Testis (tissue), 2 donors: ENCODE measurements at regions not wholly inside any gene's neighbourhood (a gene's known extent, or its start where the extent isn't known, plus 50 kb on each side); places are given as distances from the start of the nearest gene placed in this dataset.
A peak's percentile ranks its signal among the peaks of the same experiment; 100 is the strongest.

ENCODE experiments used
- DNase-seq: peaks from one replicate; pipeline ENCODE4 v3.0.0-alpha.2; 2019
- H3K27ac ChIP-seq, 2 donors: fragments of 200-600 bp; sonication (generic); one replicate each; pipeline ENCODE4 v1.5.1; 2019
- H3K27me3 ChIP-seq: fragments of 200-600 bp; sonication (generic); one replicate; pipeline ENCODE4 v1.5.1; 2019
- H3K36me3 ChIP-seq: fragments of 200-600 bp; sonication (generic); one replicate; pipeline ENCODE4 v1.5.1; 2017; ENCODE audit warnings: low read depth; ENCODE audit errors: missing control alignments
- H3K4me1 ChIP-seq: fragments of 200-600 bp; sonication (generic); one replicate; pipeline ENCODE4 v1.5.1; 2019
- H3K4me3 ChIP-seq, 2 donors: fragments of 200-600 bp; sonication (generic); one replicate each; pipeline ENCODE4 v1.5.1; 2017 to 2019
- H3K9me3 ChIP-seq: fragments of 200-600 bp; sonication (generic); one replicate; pipeline ENCODE4 v1.5.1; 2017
- POLR2A ChIP-seq: fragments of 450-650 bp; IDR thresholded peaks from one replicate; pipeline ENCODE4 v1.6.1; 2017; ENCODE audit warnings: antibody characterized with exemption, mild to moderate bottlenecking, moderate library complexity
- WGBS, 2 donors: methylation state at CpG; one replicate each; pipeline ENCODE4 v1.1.5; 2018; 5-methylcytosine and 5-hydroxymethylcytosine counted together
- intact Hi-C: fragments of 100-400 bp; cut with DNase I; formaldehyde crosslinking; loops from one replicate; pipeline ENCODE4 v1.15.1; 2023; ENCODE audit warnings: low total_unique reads
- TF ChIP-seq, protein P1 (sequence below), 3 experiments: fragments of 450-650 bp in 2 of 3; fragments of 200-600 bp in 1 of 3; sonication (generic) in 1 of 3; IDR thresholded peaks; one replicate each; pipeline ENCODE4 v1.5.1; 2016 to 2019; ENCODE audit warnings: antibody characterized with exemption in 3 of 3, mild to moderate bottlenecking in 2 of 3, moderate library complexity in 1 of 3

DNA sequence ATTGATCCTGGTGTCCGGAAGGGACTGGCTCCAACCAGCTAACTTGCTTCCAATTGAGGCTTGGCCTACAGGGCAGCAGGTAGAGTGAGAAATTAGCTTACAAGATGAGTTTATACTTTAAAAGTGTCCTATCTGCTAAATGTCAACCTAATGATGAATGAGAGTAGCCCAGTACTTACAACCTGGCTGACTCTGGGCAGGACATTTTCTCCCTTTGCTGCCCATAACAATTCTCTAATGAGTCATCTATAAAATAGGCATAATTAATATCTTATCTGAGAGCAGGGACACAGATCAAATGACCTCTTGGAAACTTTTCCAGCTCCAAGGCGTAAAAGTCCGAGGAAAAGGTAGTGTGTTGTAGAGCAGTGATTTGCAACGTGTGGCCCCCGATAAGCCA lies 398.4 kb upstream of the BOD1L1 start:
- no peak overlapping the region for H3K4me3 ChIP-seq
- peaks cover 6% of the 10 kb centered on the region for H3K4me1 ChIP-seq
- WGBS, 2 donors, result 81 to 91% methylated on average over 5 of the region's 5 CpGs
- intact Hi-C loops, result no loop called here
- H3K9me3 ChIP-seq, result no peaks in the 10 kb centered on the region
- no peaks in the 10 kb centered on the region for H3K27me3 ChIP-seq
- DNase-seq, result no peak
- no peak overlapping the region for H3K27ac ChIP-seq
- no peaks in the 10 kb centered on the region for H3K36me3 ChIP-seq
- TF ChIP-seq, protein P1, sequence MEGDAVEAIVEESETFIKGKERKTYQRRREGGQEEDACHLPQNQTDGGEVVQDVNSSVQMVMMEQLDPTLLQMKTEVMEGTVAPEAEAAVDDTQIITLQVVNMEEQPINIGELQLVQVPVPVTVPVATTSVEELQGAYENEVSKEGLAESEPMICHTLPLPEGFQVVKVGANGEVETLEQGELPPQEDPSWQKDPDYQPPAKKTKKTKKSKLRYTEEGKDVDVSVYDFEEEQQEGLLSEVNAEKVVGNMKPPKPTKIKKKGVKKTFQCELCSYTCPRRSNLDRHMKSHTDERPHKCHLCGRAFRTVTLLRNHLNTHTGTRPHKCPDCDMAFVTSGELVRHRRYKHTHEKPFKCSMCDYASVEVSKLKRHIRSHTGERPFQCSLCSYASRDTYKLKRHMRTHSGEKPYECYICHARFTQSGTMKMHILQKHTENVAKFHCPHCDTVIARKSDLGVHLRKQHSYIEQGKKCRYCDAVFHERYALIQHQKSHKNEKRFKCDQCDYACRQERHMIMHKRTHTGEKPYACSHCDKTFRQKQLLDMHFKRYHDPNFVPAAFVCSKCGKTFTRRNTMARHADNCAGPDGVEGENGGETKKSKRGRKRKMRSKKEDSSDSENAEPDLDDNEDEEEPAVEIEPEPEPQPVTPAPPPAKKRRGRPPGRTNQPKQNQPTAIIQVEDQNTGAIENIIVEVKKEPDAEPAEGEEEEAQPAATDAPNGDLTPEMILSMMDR (IDR thresholded peaks at IDR 0.05), result no peak
- no peak for TF ChIP-seq POLR2A

DNA sequence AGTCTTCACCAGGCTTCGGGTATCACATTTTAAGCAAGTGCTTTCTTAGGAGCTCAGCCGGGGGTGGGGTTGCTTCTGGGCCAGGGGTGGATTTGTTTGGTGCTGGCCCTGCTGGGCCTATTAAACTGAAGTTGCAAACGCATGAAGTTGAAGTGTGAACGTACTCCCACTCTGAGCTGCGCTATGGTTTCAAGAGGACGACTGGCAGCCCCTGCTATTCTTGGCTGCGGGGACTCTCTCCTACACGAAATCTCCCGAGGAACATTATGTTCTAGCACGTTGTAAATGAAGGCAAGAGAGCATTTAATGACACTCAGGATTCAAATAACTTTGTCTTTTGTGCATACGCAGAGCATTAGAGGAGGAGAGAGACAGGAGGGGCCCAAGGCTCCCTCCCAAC lies 401.3 kb upstream of the BOD1L1 start:
- 26 to 27% methylated on average over 11 of the region's 11 CpGs for WGBS, 2 donors
- peak; percentile 32 for DNase-seq

DNA sequence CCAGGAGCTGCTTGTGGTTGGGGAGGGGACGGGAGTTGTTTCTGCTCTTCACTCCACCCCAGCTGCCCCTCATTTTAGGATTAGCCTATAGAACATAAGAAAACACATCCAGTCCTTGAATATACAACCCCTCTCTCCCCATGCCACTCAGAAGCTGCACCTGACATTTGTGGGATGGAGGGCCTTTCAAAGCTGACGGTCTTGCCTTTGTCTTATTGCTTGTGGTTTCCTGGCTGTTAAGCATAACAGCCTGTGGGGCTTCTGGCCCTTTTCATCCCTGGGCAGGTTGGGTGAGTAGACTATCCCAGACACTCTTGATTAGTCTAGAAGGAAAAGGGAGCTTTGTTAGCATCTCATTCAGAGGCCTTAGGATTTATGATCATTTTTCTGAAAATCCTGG lies 407.6 kb upstream of the BOD1L1 start:
- H3K4me3 ChIP-seq, result no peak overlapping the region
- H3K36me3 ChIP-seq, result no peaks in the 10 kb centered on the region
- H3K27me3 ChIP-seq, result no peaks in the 10 kb centered on the region
- no peaks in the 10 kb centered on the region for H3K4me1 ChIP-seq
- DNase-seq, result no peak
- intact Hi-C loops, result no loop called here
- TF ChIP-seq, protein P1 (IDR thresholded peaks at IDR 0.05), result no peak
- no peak for TF ChIP-seq POLR2A
- WGBS, 2 donors, result 76 to 94% methylated on average over 2 of the region's 2 CpGs
- no peaks in the 10 kb centered on the region for H3K9me3 ChIP-seq
- no peak overlapping the region for H3K27ac ChIP-seq

More for the DNA sequence above, 401.3 kb upstream of the BOD1L1 start:
- TF ChIP-seq POLR2A, result no peak
- TF ChIP-seq, protein P1 (IDR thresholded peaks at IDR 0.05), result no peak
- H3K36me3 ChIP-seq, result no peaks in the 10 kb centered on the region
- peak overlapping the region in 1 of 2 donors; percentile 1 for H3K27ac ChIP-seq
- no peaks in the 10 kb centered on the region for H3K9me3 ChIP-seq
- no peaks in the 10 kb centered on the region for H3K27me3 ChIP-seq
- H3K4me1 ChIP-seq, result peaks cover 6% of the 10 kb centered on the region
- H3K4me3 ChIP-seq, result no peak overlapping the region
- intact Hi-C loops, result no loop called here

DNA sequence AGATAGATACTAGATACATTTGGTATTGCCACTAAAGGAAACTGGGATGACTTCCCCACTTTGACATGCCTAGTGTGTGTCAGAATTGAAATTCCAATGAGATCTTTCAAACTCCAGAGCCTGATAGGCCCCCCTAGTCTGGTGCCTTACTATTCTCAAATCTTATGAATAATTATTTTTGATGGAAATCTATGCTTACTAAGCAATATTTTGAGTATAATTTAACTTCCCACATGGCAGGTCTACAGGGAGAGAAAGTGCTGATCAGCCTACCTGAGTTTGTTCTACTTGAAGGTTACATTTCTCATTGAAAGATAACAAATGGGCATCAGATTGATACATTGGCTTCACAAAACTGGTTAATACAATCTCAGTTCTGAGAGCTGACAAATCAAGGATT lies 415.7 kb upstream of the BOD1L1 start:
- H3K36me3 ChIP-seq, result no peaks in the 10 kb centered on the region
- peak overlapping the region in 1 of 2 donors; percentile 30 for H3K27ac ChIP-seq
- H3K27me3 ChIP-seq, result no peaks in the 10 kb centered on the region
- intact Hi-C loops, result no loop called here
- no peak for DNase-seq
- H3K4me3 ChIP-seq, result no peak overlapping the region
- H3K9me3 ChIP-seq, result no peaks in the 10 kb centered on the region
- H3K4me1 ChIP-seq, result peaks cover 9% of the 10 kb centered on the region
- TF ChIP-seq, protein P1 (IDR thresholded peaks at IDR 0.05), result no peak
- no peak for TF ChIP-seq POLR2A

DNA sequence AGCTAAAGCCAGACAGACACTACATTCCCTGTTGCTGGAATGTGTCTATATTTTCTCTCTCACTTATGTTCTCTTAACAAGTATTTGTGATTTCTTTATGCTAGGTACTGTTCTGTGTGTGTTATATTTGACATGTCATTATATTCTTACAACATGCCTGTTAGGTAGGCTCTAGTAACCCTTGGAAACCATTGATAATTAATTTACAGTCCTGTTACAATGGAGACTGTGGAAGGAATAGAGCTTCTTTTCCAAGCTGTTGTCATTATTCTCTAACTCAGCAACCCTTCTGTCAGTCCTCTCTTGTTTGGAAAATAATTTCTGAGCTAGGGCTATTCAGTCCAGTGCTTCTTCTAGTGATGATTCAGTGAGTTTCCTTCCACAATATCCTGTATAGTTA lies 419.1 kb upstream of the BOD1L1 start:
- H3K27me3 ChIP-seq, result no peaks in the 10 kb centered on the region
- no peaks in the 10 kb centered on the region for H3K36me3 ChIP-seq
- no peak overlapping the region for H3K4me3 ChIP-seq
- intact Hi-C loops, result no loop called here
- TF ChIP-seq, protein P1 (IDR thresholded peaks at IDR 0.05), result no peak
- no peak for TF ChIP-seq POLR2A
- no peak overlapping the region for H3K27ac ChIP-seq
- DNase-seq, result no peak
- H3K9me3 ChIP-seq, result no peaks in the 10 kb centered on the region
- H3K4me1 ChIP-seq, result peaks cover 9% of the 10 kb centered on the region
